Kidney epithelial cell (primary cell): ENCODE measurements at regions not wholly inside any gene's neighbourhood (a gene's known extent, or its start where the extent isn't known, plus 50 kb on each side); places are given as distances from the start of the nearest gene placed in this dataset.

ENCODE experiments used
- DNase-seq: peaks from one replicate; pipeline ENCODE4 v3.0.0-alpha.2; 2010; ENCODE audit warnings: low read depth
- H3K27me3 ChIP-seq: 2 replicates; pipeline ENCODE4 v1.6.0; 2011; ENCODE audit warnings: low read length; ENCODE audit not compliant: control insufficient read depth, insufficient read depth
- H3K36me3 ChIP-seq: 2 replicates; pipeline ENCODE4 v1.5.1; 2011; ENCODE audit warnings: low read length; ENCODE audit not compliant: control insufficient read depth, insufficient read depth
- H3K4me3 ChIP-seq: 2 replicates; pipeline ENCODE4 v1.5.1; 2011; ENCODE audit warnings: low read depth, mild to moderate bottlenecking, control low read depth, low read length
- TF ChIP-seq, protein P1 (sequence below): IDR thresholded peaks from 2 replicates; pipeline ENCODE4 v1.5.1; 2011; ENCODE audit warnings: mild to moderate bottlenecking, moderate library complexity, low read length, control low read depth, inconsistent platforms; ENCODE audit not compliant: insufficient read depth, poor library complexity, severe bottlenecking

DNA sequence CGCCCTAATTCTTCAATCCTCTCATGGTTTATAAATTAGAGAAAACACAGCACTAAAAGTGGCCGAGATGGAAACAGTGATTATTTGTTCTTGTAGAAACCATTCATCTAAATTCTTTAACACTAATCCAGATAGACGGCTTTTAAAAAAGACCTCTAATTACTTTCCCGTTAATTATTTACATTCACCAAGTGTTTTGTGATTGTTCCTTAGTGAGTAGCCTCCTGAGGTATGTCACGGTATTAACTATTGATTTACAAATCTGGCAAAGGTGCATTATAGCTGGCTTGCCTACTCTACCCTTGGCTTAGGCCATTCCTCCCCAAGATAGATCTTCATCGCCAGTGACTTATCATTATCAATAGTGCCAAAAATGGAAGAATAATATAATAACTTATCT, 436.4 kb upstream of the ST6GAL2 start:
- Histone ChIP-seq H3K36me3 (no peaks in the 10 kb centered on the region), H3K27me3 (no peaks in the 10 kb centered on the region), H3K4me3 (no peak overlapping the region)
- TF ChIP-seq, protein P1, sequence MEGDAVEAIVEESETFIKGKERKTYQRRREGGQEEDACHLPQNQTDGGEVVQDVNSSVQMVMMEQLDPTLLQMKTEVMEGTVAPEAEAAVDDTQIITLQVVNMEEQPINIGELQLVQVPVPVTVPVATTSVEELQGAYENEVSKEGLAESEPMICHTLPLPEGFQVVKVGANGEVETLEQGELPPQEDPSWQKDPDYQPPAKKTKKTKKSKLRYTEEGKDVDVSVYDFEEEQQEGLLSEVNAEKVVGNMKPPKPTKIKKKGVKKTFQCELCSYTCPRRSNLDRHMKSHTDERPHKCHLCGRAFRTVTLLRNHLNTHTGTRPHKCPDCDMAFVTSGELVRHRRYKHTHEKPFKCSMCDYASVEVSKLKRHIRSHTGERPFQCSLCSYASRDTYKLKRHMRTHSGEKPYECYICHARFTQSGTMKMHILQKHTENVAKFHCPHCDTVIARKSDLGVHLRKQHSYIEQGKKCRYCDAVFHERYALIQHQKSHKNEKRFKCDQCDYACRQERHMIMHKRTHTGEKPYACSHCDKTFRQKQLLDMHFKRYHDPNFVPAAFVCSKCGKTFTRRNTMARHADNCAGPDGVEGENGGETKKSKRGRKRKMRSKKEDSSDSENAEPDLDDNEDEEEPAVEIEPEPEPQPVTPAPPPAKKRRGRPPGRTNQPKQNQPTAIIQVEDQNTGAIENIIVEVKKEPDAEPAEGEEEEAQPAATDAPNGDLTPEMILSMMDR = no peak
- DNase-seq = peak; percentile 52

DNA sequence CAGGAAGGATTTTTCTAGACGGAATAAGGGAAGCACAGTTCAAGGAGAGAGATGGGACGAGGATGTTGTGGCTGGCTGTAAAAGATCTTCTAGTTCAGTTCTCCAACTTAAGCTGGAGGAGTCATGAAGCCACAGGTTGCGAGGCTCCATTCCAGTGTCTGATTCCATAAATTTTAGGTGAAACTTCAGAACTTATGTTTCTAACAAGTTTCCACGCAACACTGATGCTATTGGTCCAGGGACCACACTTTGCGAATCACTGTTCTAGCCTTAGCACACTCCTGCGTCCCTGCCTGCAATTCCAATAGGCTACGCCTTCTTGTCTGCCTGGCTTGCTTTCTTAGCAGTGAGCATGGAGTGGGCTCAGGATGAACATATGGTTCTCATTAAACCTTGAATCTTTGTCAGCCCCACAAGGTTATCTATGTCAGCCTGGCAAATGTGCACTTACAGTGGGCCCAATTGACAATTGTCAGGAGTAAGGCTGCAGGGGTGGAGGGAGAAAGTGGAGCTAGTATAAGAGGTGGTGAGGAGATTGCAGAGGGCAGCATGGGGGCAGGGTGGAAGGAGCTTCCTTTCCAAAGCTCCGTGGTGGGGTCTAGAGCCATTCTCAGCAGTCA, 438.1 kb upstream of the ST6GAL2 start:
- TF ChIP-seq, protein P1 = no peak
- no peaks in the 10 kb centered on the region for H3K27me3 ChIP-seq
- H3K36me3 ChIP-seq = no peaks in the 10 kb centered on the region
- DNase-seq = no peak
- H3K4me3 ChIP-seq = no peak overlapping the region

DNA sequence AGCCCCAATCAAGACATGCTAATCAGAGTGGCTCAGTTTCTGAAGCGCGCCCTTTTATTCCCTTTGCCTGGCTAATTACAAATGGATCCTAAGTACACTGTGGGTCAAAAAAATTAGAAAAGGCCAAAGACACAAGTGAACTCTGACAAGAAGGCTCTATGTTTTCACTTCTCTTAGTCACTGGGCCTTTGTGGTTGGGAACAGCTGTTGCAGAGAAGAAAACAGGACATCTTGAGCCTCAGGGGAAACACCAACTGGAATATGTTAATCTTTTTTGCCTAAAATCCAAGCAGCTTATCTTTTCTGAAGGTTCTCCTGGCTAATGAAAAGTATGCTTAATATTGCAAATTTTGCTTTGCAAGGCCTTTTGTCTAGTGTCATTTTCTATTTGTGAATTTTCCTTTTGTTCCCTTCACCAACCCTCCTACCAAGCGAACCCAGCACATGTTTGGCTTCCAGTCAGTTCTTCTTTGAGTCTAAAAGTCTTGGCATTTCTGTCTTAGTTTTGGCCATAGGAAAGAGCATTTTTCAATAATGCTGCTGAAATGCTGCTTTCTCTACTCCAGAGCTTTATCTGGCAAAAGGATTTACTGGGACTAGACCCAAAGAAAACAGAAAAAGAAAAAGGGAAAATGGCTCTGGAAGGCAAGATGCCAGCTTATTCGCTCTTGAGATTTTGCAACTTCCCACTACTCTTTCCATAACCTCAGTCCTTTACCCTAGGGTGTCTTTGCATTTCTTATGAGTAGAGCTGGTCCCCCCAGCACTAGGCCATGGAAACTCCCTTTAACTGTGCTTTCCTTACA, 440.2 kb upstream of the ST6GAL2 start:
- Histone ChIP-seq H3K4me3 (no peak overlapping the region), H3K27me3 (no peaks in the 10 kb centered on the region), H3K36me3 (no peaks in the 10 kb centered on the region)
- DNase-seq = no peak
- TF ChIP-seq, protein P1 = no peak

GRCh38 chr2:107334306-107334705, 448.3 kb upstream of the ST6GAL2 start:
- Histone ChIP-seq H3K4me3 (no peak overlapping the region), H3K36me3 (no peaks in the 10 kb centered on the region), H3K27me3 (no peaks in the 10 kb centered on the region)
- no peak for DNase-seq
- TF ChIP-seq, protein P1 = no peak

- H3K36me3 ChIP-seq = no peaks in the 10 kb centered on the region
- no peak overlapping the region for H3K4me3 ChIP-seq
- H3K27me3 ChIP-seq = no peaks in the 10 kb centered on the region
- TF ChIP-seq, protein P1 = no peak
- no peak for DNase-seq
Observed at GRCh38 chr2:107336526-107336925, 450.6 kb upstream of the ST6GAL2 start.
